ENCODE measurements at regions not wholly inside any gene's neighbourhood (a gene's known extent, or its start where the extent isn't known, plus 50 kb on each side); places are given as distances from the start of the nearest gene placed in this dataset.
"Not testable (repeated sequence)": the region's sequence is repeated elsewhere in the genome, so short reads cannot be mapped to it uniquely, and the experiment has no call there.

- not testable (repeated sequence) for H3K18ac ChIP-seq (ENCODE audit: insufficient read length, low read depth, low read length); H3K79me1 ChIP-seq (ENCODE audit: insufficient read depth, low read depth, low read length, poor library complexity, severe bottlenecking); H3K4me1 ChIP-seq (ENCODE audit: insufficient read depth, low read length); H3K14ac ChIP-seq (ENCODE audit: insufficient read depth, low read length); H3K23me2 ChIP-seq (ENCODE audit: insufficient read length, low read depth, low read length, poor library complexity, severe bottlenecking); H3K27me3 Mint-ChIP-seq (ENCODE audit: low read depth); H3K79me2 ChIP-seq (ENCODE audit: insufficient read depth, low read length); H2AFZ ChIP-seq (ENCODE audit: low read length); H3K27ac ChIP-seq (ENCODE audit: insufficient read length, low read depth, low read length); H3K27ac Mint-ChIP-seq; H4K8ac ChIP-seq (replicated peaks; ENCODE audit: insufficient read length, low read depth, low read length); H4K91ac ChIP-seq (ENCODE audit: insufficient read length, low read depth, low read length); H3K9me3 ChIP-seq (ENCODE audit: control insufficient read depth, low read depth, low read length); H3K9ac ChIP-seq (ENCODE audit: extremely low read depth, insufficient read length, low read length); H4K5ac ChIP-seq (ENCODE audit: insufficient read length, low read depth, low read length); H3K56ac ChIP-seq (ENCODE audit: insufficient read length, low read depth, low read length); H3K4me2 ChIP-seq (ENCODE audit: insufficient read depth, insufficient read length, low read length); H3T11ph ChIP-seq (ENCODE audit: low read length); H2BK20ac ChIP-seq (ENCODE audit: low read depth, low read length, poor library complexity, severe bottlenecking); H3K4me1 Mint-ChIP-seq; H2AK5ac ChIP-seq (ENCODE audit: insufficient read length, low read length); DNase-seq; H2BK15ac ChIP-seq (ENCODE audit: low read depth, low read length); H3K23ac ChIP-seq (ENCODE audit: insufficient read length, low read depth, low read length); H2BK120ac ChIP-seq (ENCODE audit: low read depth, low read length, poor library complexity, severe bottlenecking); H4K20me1 ChIP-seq (ENCODE audit: control insufficient read depth, insufficient read depth, insufficient read length); H3K27me3 ChIP-seq (ENCODE audit: insufficient read depth, low read length); H3K4me3 Mint-ChIP-seq; H3K4ac ChIP-seq (ENCODE audit: low read depth, low read length); H2BK12ac ChIP-seq (ENCODE audit: insufficient read length, low read depth, low read length); H2BK5ac ChIP-seq (ENCODE audit: insufficient read length, low read length)
- no CpG with 5 or more reads among the region's 30 CpGs for WGBS (ENCODE audit: extremely low coverage, insufficient read length, low lambda C conversion rate)
- Mint-ChIP-seq H3K36me3 (ENCODE audit: insufficient read depth in 1 of 3, low read depth in 3 of 3) (peaks cover 0 to 12% (median 10%) of the 10 kb centered on the region in 3 experiments; a peak in 4 of 7 replicates), H3K9me3 (peaks cover 20 to 34% of the 10 kb centered on the region in 2 experiments)
These were observed 297.4 kb downstream of the CACNA1B start for GRCh38 chr9:138174954-138175353.

GRCh38 chr9:138175354-138175753, 297.8 kb downstream of the CACNA1B start:
- not testable (repeated sequence) for H4K91ac ChIP-seq (ENCODE audit: insufficient read length, low read depth, low read length); H3K18ac ChIP-seq (ENCODE audit: insufficient read length, low read depth, low read length); H3K27me3 ChIP-seq (ENCODE audit: insufficient read depth, low read length); H2AK5ac ChIP-seq (ENCODE audit: insufficient read length, low read length); H3T11ph ChIP-seq (ENCODE audit: low read length); H3K4me2 ChIP-seq (ENCODE audit: insufficient read depth, insufficient read length, low read length); H3K4ac ChIP-seq (ENCODE audit: low read depth, low read length); H3K79me2 ChIP-seq (ENCODE audit: insufficient read depth, low read length); H3K4me1 ChIP-seq (ENCODE audit: insufficient read depth, low read length); H3K14ac ChIP-seq (ENCODE audit: insufficient read depth, low read length); H2BK20ac ChIP-seq (ENCODE audit: low read depth, low read length, poor library complexity, severe bottlenecking); H3K9ac ChIP-seq (ENCODE audit: extremely low read depth, insufficient read length, low read length); H3K4me1 Mint-ChIP-seq; H3K27me3 Mint-ChIP-seq (ENCODE audit: low read depth); H2BK15ac ChIP-seq (ENCODE audit: low read depth, low read length); DNase-seq; H4K5ac ChIP-seq (ENCODE audit: insufficient read length, low read depth, low read length); H4K20me1 ChIP-seq (ENCODE audit: control insufficient read depth, insufficient read depth, insufficient read length); H2BK120ac ChIP-seq (ENCODE audit: low read depth, low read length, poor library complexity, severe bottlenecking); H3K56ac ChIP-seq (ENCODE audit: insufficient read length, low read depth, low read length); H4K8ac ChIP-seq (replicated peaks; ENCODE audit: insufficient read length, low read depth, low read length); H3K9me3 ChIP-seq (ENCODE audit: control insufficient read depth, low read depth, low read length); H3K79me1 ChIP-seq (ENCODE audit: insufficient read depth, low read depth, low read length, poor library complexity, severe bottlenecking); H2AFZ ChIP-seq (ENCODE audit: low read length); H3K27ac Mint-ChIP-seq; H3K27ac ChIP-seq (ENCODE audit: insufficient read length, low read depth, low read length); H3K23me2 ChIP-seq (ENCODE audit: insufficient read length, low read depth, low read length, poor library complexity, severe bottlenecking); H3K23ac ChIP-seq (ENCODE audit: insufficient read length, low read depth, low read length); H2BK12ac ChIP-seq (ENCODE audit: insufficient read length, low read depth, low read length); H3K4me3 Mint-ChIP-seq; H2BK5ac ChIP-seq (ENCODE audit: insufficient read length, low read length)
- H3K9me3 Mint-ChIP-seq = peaks cover 20 to 35% of the 10 kb centered on the region in 2 experiments
- H3K36me3 Mint-ChIP-seq (ENCODE audit: insufficient read depth in 1 of 3, low read depth in 3 of 3) = peaks cover 0 to 12% (median 10%) of the 10 kb centered on the region in 3 experiments; a peak in 4 of 7 replicates
- no CpG with 5 or more reads among the region's 31 CpGs for WGBS (ENCODE audit: extremely low coverage, insufficient read length, low lambda C conversion rate)

Measured in H9 (cell line).